NCI-H460 (cell line): ENCODE measurements at regions not wholly inside any gene's neighbourhood (a gene's known extent, or its start where the extent isn't known, plus 50 kb on each side); places are given as distances from the start of the nearest gene placed in this dataset.
A peak's percentile ranks its signal among the peaks of the same experiment; 100 is the strongest.

ENCODE experiments used
- DNase-seq: peaks from one replicate; pipeline ENCODE4 v3.0.0-alpha.2; 2016; ENCODE audit warnings: low read depth; ENCODE audit errors: extremely low read depth

- no peak for DNase-seq
These were observed 2238.4 kb downstream of the PCDH7 start for GRCh38 chr4:32958586-32958985.

- no peak for DNase-seq
These were observed 2241.9 kb downstream of the PCDH7 start for GRCh38 chr4:32962100-32962499.

- no peak for DNase-seq
These were observed 2265.1 kb downstream of the PCDH7 start for GRCh38 chr4:32985256-32985655.

GRCh38 chr4:32986236-32986635, 2266.1 kb downstream of the PCDH7 start:
- DNase-seq: no peak

GRCh38 chr4:32987111-32987510, 2266.9 kb downstream of the PCDH7 start:
- DNase-seq: no peak

GRCh38 chr4:32988165-32988811, 2268.1 kb downstream of the PCDH7 start:
- DNase-seq: no peak

GRCh38 chr4:32991663-32992062, 2271.5 kb downstream of the PCDH7 start:
- no peak for DNase-seq

- DNase-seq: no peak
These were observed 2275.1 kb downstream of the PCDH7 start for GRCh38 chr4:32994981-32995881.

- no peak for DNase-seq
These were observed 2293.1 kb downstream of the PCDH7 start for GRCh38 chr4:33013282-33013681.

GRCh38 chr4:33025236-33025635, 2305.1 kb downstream of the PCDH7 start:
- DNase-seq: no peak

- DNase-seq: no peak
These were observed 2309.8 kb downstream of the PCDH7 start for GRCh38 chr4:33029976-33030375.

- no peak for DNase-seq
These were observed 2311.2 kb downstream of the PCDH7 start for GRCh38 chr4:33031328-33031727.

- DNase-seq: no peak
These were observed 2317.3 kb downstream of the PCDH7 start for GRCh38 chr4:33037464-33037863.

GRCh38 chr4:33045334-33045733, 2325.2 kb downstream of the PCDH7 start:
- DNase-seq: no peak

- no peak for DNase-seq
These were observed 2332.1 kb downstream of the PCDH7 start for GRCh38 chr4:33052241-33052640.

- no peak for DNase-seq
These were observed 2334.0 kb downstream of the PCDH7 start for GRCh38 chr4:33054161-33054560.

- DNase-seq: no peak
These were observed 2334.6 kb downstream of the PCDH7 start for GRCh38 chr4:33054656-33055196.

- no peak for DNase-seq
These were observed 2337.6 kb downstream of the PCDH7 start for GRCh38 chr4:33057736-33058135.

GRCh38 chr4:33058998-33059397, 2338.8 kb downstream of the PCDH7 start:
- DNase-seq: no peak

- DNase-seq: peak; percentile 11
These were observed 2340.7 kb downstream of the PCDH7 start for GRCh38 chr4:33060674-33061542.

- DNase-seq: no peak
These were observed 2341.6 kb downstream of the PCDH7 start for GRCh38 chr4:33061727-33062126.
